B cell (primary cell): ENCODE measurements at regions not wholly inside any gene's neighbourhood (a gene's known extent, or its start where the extent isn't known, plus 50 kb on each side); places are given as distances from the start of the nearest gene placed in this dataset.
"Not testable (repeated sequence)": the region's sequence is repeated elsewhere in the genome, so short reads cannot be mapped to it uniquely, and the experiment has no call there.

Source experiments
- CTCF ChIP-seq: fragments of 200-600 bp; IDR thresholded peaks from one replicate; pipeline ENCODE4 v1.8.0; 2022; ENCODE audit warnings: antibody characterized with exemption, mild to moderate bottlenecking
- EZH2 ChIP-seq: IDR thresholded peaks from 2 replicates; pipeline ENCODE4 v1.6.1; 2012; ENCODE audit warnings: borderline replicate concordance, low read depth, mild to moderate bottlenecking, moderate library complexity, low read length; ENCODE audit not compliant: insufficient read depth, poor library complexity, severe bottlenecking

DNA sequence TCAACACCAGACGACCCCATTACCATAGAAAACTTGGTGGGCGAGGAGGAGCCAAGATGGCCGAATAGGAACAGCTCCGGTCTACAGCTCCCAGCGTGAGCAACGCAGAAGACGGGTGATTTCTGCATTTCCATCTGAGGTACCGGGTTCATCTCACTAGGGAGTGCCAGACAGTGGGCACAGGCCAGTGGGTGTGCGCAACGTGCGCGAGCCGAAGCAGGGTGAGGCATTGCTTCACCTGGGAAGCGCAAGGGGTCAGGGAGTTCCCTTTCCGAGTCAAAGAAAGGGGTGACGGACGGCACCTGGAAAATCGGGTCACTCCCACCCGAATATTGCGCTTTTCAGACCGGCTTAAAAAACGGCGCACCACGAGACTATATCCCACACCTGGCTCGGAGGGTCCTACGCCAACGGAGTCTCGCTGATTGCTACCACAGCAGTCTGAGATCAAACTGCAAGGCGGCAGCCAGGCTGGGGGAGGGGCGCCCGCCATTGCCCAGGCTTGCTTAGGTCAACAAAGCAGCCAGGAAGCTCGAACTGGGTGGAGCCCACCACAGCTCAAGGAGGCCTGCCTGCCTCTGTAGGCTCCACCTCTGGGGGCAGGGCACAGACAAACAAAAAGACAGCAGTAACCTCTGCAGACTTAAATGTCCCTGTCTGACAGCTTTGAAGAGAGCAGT is 2000.1 kb upstream of the CELF4 start:
- not testable (repeated sequence) for TF ChIP-seq CTCF, EZH2
